SU-DHL-6 (cell line): ENCODE measurements at regions not wholly inside any gene's neighbourhood (a gene's known extent, or its start where the extent isn't known, plus 50 kb on each side); places are given as distances from the start of the nearest gene placed in this dataset.

Experiments used
- EZH2phosphoT487 ChIP-seq: fragments of 200-600 bp; sonication (generic), shearing (Covaris generic); conservative IDR thresholded peaks from 2 replicates; pipeline ENCODE4 v1.6.1; 2018; ENCODE audit warnings: mild to moderate bottlenecking, antibody characterized with exemption, low read length, moderate library complexity, mixed read lengths
- TF ChIP-seq, protein P1 (sequence below): fragments of 200-600 bp; sonication (generic); IDR thresholded peaks from one replicate; pipeline ENCODE4 v1.5.1; 2017; ENCODE audit warnings: antibody characterized with exemption, mild to moderate bottlenecking, low read length, moderate library complexity; ENCODE audit not compliant: insufficient read depth, poor library complexity, severe bottlenecking

DNA sequence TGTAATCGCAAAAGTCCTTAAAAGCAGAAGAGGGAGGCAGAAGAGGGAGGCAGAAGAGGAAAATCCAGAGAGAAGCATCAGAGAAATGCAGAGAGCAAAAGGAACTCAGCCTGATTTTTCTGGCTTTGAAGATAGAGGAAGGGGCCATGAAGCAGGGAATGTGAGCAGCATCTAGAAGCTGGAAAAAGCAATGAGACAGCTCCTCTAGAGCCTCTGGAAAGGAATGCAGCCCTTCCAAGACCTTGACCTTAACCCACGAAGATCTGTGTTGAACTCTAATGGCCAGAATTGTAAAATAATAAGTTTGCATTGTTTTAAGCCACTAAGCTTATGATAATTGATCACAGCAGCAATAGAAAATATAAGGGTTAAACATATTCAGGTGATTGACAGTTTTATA is 159.6 kb downstream of the ATPSCKMT start:
- TF ChIP-seq, protein P1, sequence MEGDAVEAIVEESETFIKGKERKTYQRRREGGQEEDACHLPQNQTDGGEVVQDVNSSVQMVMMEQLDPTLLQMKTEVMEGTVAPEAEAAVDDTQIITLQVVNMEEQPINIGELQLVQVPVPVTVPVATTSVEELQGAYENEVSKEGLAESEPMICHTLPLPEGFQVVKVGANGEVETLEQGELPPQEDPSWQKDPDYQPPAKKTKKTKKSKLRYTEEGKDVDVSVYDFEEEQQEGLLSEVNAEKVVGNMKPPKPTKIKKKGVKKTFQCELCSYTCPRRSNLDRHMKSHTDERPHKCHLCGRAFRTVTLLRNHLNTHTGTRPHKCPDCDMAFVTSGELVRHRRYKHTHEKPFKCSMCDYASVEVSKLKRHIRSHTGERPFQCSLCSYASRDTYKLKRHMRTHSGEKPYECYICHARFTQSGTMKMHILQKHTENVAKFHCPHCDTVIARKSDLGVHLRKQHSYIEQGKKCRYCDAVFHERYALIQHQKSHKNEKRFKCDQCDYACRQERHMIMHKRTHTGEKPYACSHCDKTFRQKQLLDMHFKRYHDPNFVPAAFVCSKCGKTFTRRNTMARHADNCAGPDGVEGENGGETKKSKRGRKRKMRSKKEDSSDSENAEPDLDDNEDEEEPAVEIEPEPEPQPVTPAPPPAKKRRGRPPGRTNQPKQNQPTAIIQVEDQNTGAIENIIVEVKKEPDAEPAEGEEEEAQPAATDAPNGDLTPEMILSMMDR: no peak
- TF ChIP-seq EZH2phosphoT487: no peak
